GM18526 (cell line): ENCODE measurements at regions not wholly inside any gene's neighbourhood (a gene's known extent, or its start where the extent isn't known, plus 50 kb on each side); places are given as distances from the start of the nearest gene placed in this dataset.

ENCODE experiments used
- POLR2A ChIP-seq: IDR thresholded peaks from 3 replicates; pipeline ENCODE4 v1.6.1; 2011; ENCODE audit not compliant: insufficient read length; ENCODE audit errors: extremely low read depth

- no peak for TF ChIP-seq POLR2A
Measured at GRCh38 chr6:88442737-88443136, 276.6 kb upstream of the CNR1 start.

GRCh38 chr6:88441346-88441745 is 275.2 kb upstream of the CNR1 start:
- TF ChIP-seq POLR2A, result no peak

- no peak for TF ChIP-seq POLR2A
Measured at GRCh38 chr6:88428068-88428467, 261.9 kb upstream of the CNR1 start.

GRCh38 chr6:88426005-88426404 is 259.9 kb upstream of the CNR1 start:
- TF ChIP-seq POLR2A, result no peak

- no peak for TF ChIP-seq POLR2A
Measured at GRCh38 chr6:88422831-88423230, 256.7 kb upstream of the CNR1 start.

GRCh38 chr6:88413459-88413858 is 247.3 kb upstream of the CNR1 start:
- no peak for TF ChIP-seq POLR2A

GRCh38 chr6:88403486-88403885 is 237.3 kb upstream of the CNR1 start:
- no peak for TF ChIP-seq POLR2A

GRCh38 chr6:88402909-88403308 is 236.8 kb upstream of the CNR1 start:
- no peak for TF ChIP-seq POLR2A

- TF ChIP-seq POLR2A, result no peak
Measured at GRCh38 chr6:88388589-88388988, 222.4 kb upstream of the CNR1 start.

GRCh38 chr6:88386167-88386566 is 220.0 kb upstream of the CNR1 start:
- TF ChIP-seq POLR2A, result no peak

- TF ChIP-seq POLR2A, result no peak
Measured at GRCh38 chr6:88383183-88383582, 217.0 kb upstream of the CNR1 start.

GRCh38 chr6:88381289-88381642 is 215.1 kb upstream of the CNR1 start:
- TF ChIP-seq POLR2A, result no peak

GRCh38 chr6:88380618-88381288 is 214.6 kb upstream of the CNR1 start:
- TF ChIP-seq POLR2A, result no peak

GRCh38 chr6:88380083-88380482 is 213.9 kb upstream of the CNR1 start:
- no peak for TF ChIP-seq POLR2A

- no peak for TF ChIP-seq POLR2A
Measured at GRCh38 chr6:88378639-88379038, 212.5 kb upstream of the CNR1 start.

- no peak for TF ChIP-seq POLR2A
Measured at GRCh38 chr6:88377976-88378568, 211.9 kb upstream of the CNR1 start.

- TF ChIP-seq POLR2A, result no peak
Measured at GRCh38 chr6:88376768-88377387, 210.7 kb upstream of the CNR1 start.
